Endodermal cell (in vitro differentiated cells): ENCODE measurements at regions not wholly inside any gene's neighbourhood (a gene's known extent, or its start where the extent isn't known, plus 50 kb on each side); places are given as distances from the start of the nearest gene placed in this dataset.

Source experiments
- DNase-seq: peaks from one replicate; pipeline ENCODE4 v3.0.0-alpha.2; 2017
- H3K27ac ChIP-seq: 2 replicates; pipeline ENCODE4 v1.5.1; 2013; ENCODE audit warnings: mild to moderate bottlenecking, low read depth, low read length, moderate library complexity
- H3K27me3 ChIP-seq: 2 replicates; pipeline ENCODE4 v1.6.1; 2013; ENCODE audit warnings: mild to moderate bottlenecking, low read length, moderate library complexity; ENCODE audit not compliant: insufficient read depth, control insufficient read depth, poor library complexity, severe bottlenecking
- H3K36me3 ChIP-seq: 2 replicates; pipeline ENCODE4 v1.7.0; 2013; ENCODE audit warnings: mild to moderate bottlenecking, low read length, moderate library complexity; ENCODE audit not compliant: control insufficient read depth, insufficient read depth
- H3K4me1 ChIP-seq: one replicate; pipeline ENCODE4 v1.7.0; 2013; ENCODE audit warnings: low read length; ENCODE audit not compliant: control insufficient read depth, insufficient read depth
- H3K4me3 ChIP-seq: 2 replicates; pipeline ENCODE4 v1.5.1; 2013; ENCODE audit warnings: mild to moderate bottlenecking, low read length, moderate library complexity
- H3K9ac ChIP-seq: 2 replicates; pipeline ENCODE4 v1.6.1; 2013; ENCODE audit warnings: mild to moderate bottlenecking, low read length, moderate library complexity; ENCODE audit not compliant: poor library complexity, severe bottlenecking; ENCODE audit errors: extremely low read depth
- H3K9me3 ChIP-seq: 2 replicates; pipeline ENCODE4 v1.6.1; 2013; ENCODE audit warnings: mild to moderate bottlenecking, low read length, moderate library complexity; ENCODE audit not compliant: control insufficient read depth
- H3K27ac Mint-ChIP-seq: 2 replicates; pipeline ENCODE4 v1.8.0; 2020; ENCODE audit warnings: mixed read lengths
- H3K27me3 Mint-ChIP-seq: 2 replicates; pipeline ENCODE4 v1.8.0; 2021; ENCODE audit warnings: mild to moderate bottlenecking, mixed read lengths; ENCODE audit not compliant: insufficient read depth
- H3K36me3 Mint-ChIP-seq: 2 replicates; pipeline ENCODE4 v1.8.0; 2020; ENCODE audit warnings: low read depth, mixed read lengths
- H3K4me1 Mint-ChIP-seq: 2 replicates; pipeline ENCODE4 v1.8.0; 2020; ENCODE audit warnings: mixed read lengths
- H3K4me3 Mint-ChIP-seq: 2 replicates; pipeline ENCODE4 v1.8.0; 2020; ENCODE audit warnings: mild to moderate bottlenecking, moderate library complexity, mixed read lengths
- H3K9me3 Mint-ChIP-seq: 2 replicates; pipeline ENCODE4 v1.8.0; 2020; ENCODE audit warnings: mild to moderate bottlenecking, mixed read lengths
- CTCF ChIP-seq: fragments of 200-600 bp; sonication (generic); conservative IDR thresholded peaks from 2 replicates; pipeline ENCODE4 v1.5.0; 2021; ENCODE audit warnings: antibody characterized with exemption, mild to moderate bottlenecking
- WGBS, 2 experiments: methylation state at CpG; one replicate each; pipeline versions ENCODE4 v1.1.5 to v1.1.7; 2013; ENCODE audit warnings: missing lambda C conversion rate in 2 of 2, mixed read lengths in 1 of 2; ENCODE audit not compliant: insufficient coverage in 1 of 2, insufficient read length in 1 of 2; 5-methylcytosine and 5-hydroxymethylcytosine counted together

GRCh38 chr10:43753397-43754061 lies 104.8 kb upstream of the ZNF32 start:
- WGBS, 2 experiments: 88 to 90% methylated on average over 14 to 18 of the region's 18 CpGs
- no peak overlapping the region for H3K9ac ChIP-seq
- H3K27ac Mint-ChIP-seq: no peak overlapping the region
- H3K4me3 ChIP-seq: no peak overlapping the region
- peaks cover 7% of the 10 kb centered on the region for H3K27me3 Mint-ChIP-seq
- H3K9me3 ChIP-seq: no peaks in the 10 kb centered on the region
- H3K36me3 ChIP-seq: no peaks in the 10 kb centered on the region
- no peak overlapping the region for H3K4me3 Mint-ChIP-seq
- no peaks in the 10 kb centered on the region for H3K27me3 ChIP-seq
- no peak overlapping the region for H3K27ac ChIP-seq
- no peak for TF ChIP-seq CTCF
- H3K4me1 ChIP-seq: no peaks in the 10 kb centered on the region
- no peaks in the 10 kb centered on the region for H3K4me1 Mint-ChIP-seq
- DNase-seq: no peak
- H3K9me3 Mint-ChIP-seq: no peaks in the 10 kb centered on the region
- H3K36me3 Mint-ChIP-seq: no peaks in the 10 kb centered on the region

GRCh38 chr10:43752682-43753081 lies 104.0 kb upstream of the ZNF32 start:
- 85% methylated on average over 1 of the region's 1 CpG; no CpG with 5 or more reads in 1 of the 2 experiments for WGBS, 2 experiments
- TF ChIP-seq CTCF: no peak
- Mint-ChIP-seq H3K4me1 (no peaks in the 10 kb centered on the region), H3K36me3 (no peaks in the 10 kb centered on the region), H3K9me3 (no peaks in the 10 kb centered on the region), H3K27ac (no peak overlapping the region), H3K4me3 (no peak overlapping the region), H3K27me3 (peaks cover 7% of the 10 kb centered on the region)
- no peaks in the 10 kb centered on the region for H3K27me3 ChIP-seq
- H3K4me3 ChIP-seq: no peak overlapping the region
- no peaks in the 10 kb centered on the region for H3K36me3 ChIP-seq
- no peak for DNase-seq
- no peaks in the 10 kb centered on the region for H3K9me3 ChIP-seq
- no peak overlapping the region for H3K9ac ChIP-seq
- no peak overlapping the region for H3K27ac ChIP-seq
- H3K4me1 ChIP-seq: no peaks in the 10 kb centered on the region

GRCh38 chr10:43751646-43752045 lies 103.0 kb upstream of the ZNF32 start:
- no peak for TF ChIP-seq CTCF
- Histone ChIP-seq H3K4me1 (no peaks in the 10 kb centered on the region), H3K27me3 (no peaks in the 10 kb centered on the region), H3K36me3 (no peaks in the 10 kb centered on the region), H3K27ac (no peak overlapping the region), H3K9ac (no peak overlapping the region), H3K4me3 (no peak overlapping the region), H3K9me3 (no peaks in the 10 kb centered on the region)
- Mint-ChIP-seq H3K27ac (no peak overlapping the region), H3K4me3 (no peak overlapping the region), H3K27me3 (peaks cover 7% of the 10 kb centered on the region), H3K9me3 (no peaks in the 10 kb centered on the region), H3K36me3 (no peaks in the 10 kb centered on the region), H3K4me1 (no peaks in the 10 kb centered on the region)
- 90 to 100% methylated on average over 2 to 5 of the region's 5 CpGs for WGBS, 2 experiments
- DNase-seq: no peak
